Upper lobe of left lung (tissue), 6 donors: ENCODE measurements at regions not wholly inside any gene's neighbourhood (a gene's known extent, or its start where the extent isn't known, plus 50 kb on each side); places are given as distances from the start of the nearest gene placed in this dataset.

Experiments used
- ATAC-seq, 2 donors: fragments of 200-7000 bp; cut with Tn5 transposase; one replicate each; pipeline ENCODE4 v1.9.1; 2022; ENCODE audit warnings: mild to moderate bottlenecking in 2 of 2, moderate library complexity in 2 of 2; ENCODE audit not compliant: low FRiP score in 2 of 2
- DNase-seq, 2 donors: peaks; one replicate each; pipeline ENCODE4 v3.0.0-alpha.2; 2019 to 2020
- H3K27ac ChIP-seq, 4 donors: fragments of 200-600 bp; sonication (generic); one replicate each; pipeline ENCODE4 v1.5.1; 2016 to 2019
- H3K27me3 ChIP-seq, 4 donors: fragments of 200-600 bp; sonication (generic); one replicate each; pipeline ENCODE4 v1.5.1; 2017 to 2019
- H3K36me3 ChIP-seq, 4 donors: fragments of 200-600 bp; sonication (generic); one replicate each; pipeline ENCODE4 v1.5.1; 2016 to 2019
- H3K4me1 ChIP-seq, 4 donors: fragments of 200-600 bp; sonication (generic); one replicate each; pipeline ENCODE4 v1.5.1; 2018 to 2019
- H3K4me3 ChIP-seq, 4 donors: fragments of 200-600 bp; sonication (generic); one replicate each; pipeline ENCODE4 v1.5.1; 2017 to 2019; ENCODE audit warnings: mild to moderate bottlenecking in 2 of 4, moderate library complexity in 1 of 4
- H3K9me3 ChIP-seq, 4 donors: fragments of 200-600 bp; sonication (generic); one replicate each; pipeline ENCODE4 v1.5.1; 2018 to 2019
- CTCF ChIP-seq, 6 experiments: fragments of 450-650 bp in 4 of 6; fragments of 200-600 bp in 2 of 6; sonication (generic) in 2 of 6; IDR thresholded peaks; one replicate each; pipeline ENCODE4 v1.5.1; 2016 to 2019; ENCODE audit warnings: antibody characterized with exemption in 6 of 6
- EP300 ChIP-seq, 4 donors: sonication (generic); formaldehyde crosslinking; IDR thresholded peaks; one replicate each; pipeline ENCODE4 v1.5.1; 2017; ENCODE audit warnings: antibody characterized with exemption in 4 of 4, control low read depth in 2 of 4
- POLR2A ChIP-seq, 4 donors: fragments of 450-650 bp; IDR thresholded peaks; one replicate each; pipeline ENCODE4 v1.5.1; 2016 to 2017; ENCODE audit warnings: antibody characterized with exemption in 4 of 4, mild to moderate bottlenecking in 2 of 4
- POLR2AphosphoS5 ChIP-seq, 2 donors: sonication (generic); formaldehyde crosslinking; IDR thresholded peaks; one replicate each; pipeline ENCODE4 v1.5.1; 2017; ENCODE audit warnings: antibody characterized with exemption in 2 of 2
- WGBS, 2 donors: methylation state at CpG; one replicate each; pipeline ENCODE4 v1.1.5; 2017 to 2018; 5-methylcytosine and 5-hydroxymethylcytosine counted together
- donor health status: DM: no; HTN: no; CAD: no; lungs with moderate emphysema.
- donor health status: DM: no; HTN: yes; CAD: no; lungs with severe emphysema.

- H3K27me3 ChIP-seq = no peaks in the 10 kb centered on the region
- DNase-seq (no peak), ATAC-seq (no peak)
- H3K4me3 ChIP-seq = no peak overlapping the region
- no peak overlapping the region for H3K27ac ChIP-seq
- no peaks in the 10 kb centered on the region for H3K36me3 ChIP-seq
- no peak for TF ChIP-seq EP300 (IDR thresholded peaks at IDR 0.05)
- TF ChIP-seq POLR2AphosphoS5 (IDR thresholded peaks at IDR 0.05) = no peak
- TF ChIP-seq POLR2A (IDR thresholded peaks at IDR 0.05) = no peak
- TF ChIP-seq CTCF (IDR thresholded peaks at IDR 0.05) = no peak
- peaks cover 0 to 3% (median 0%) of the 10 kb centered on the region in 4 donors for H3K4me1 ChIP-seq
- 56 to 63% methylated on average over 2 of the region's 2 CpGs for WGBS, 2 donors
- H3K9me3 ChIP-seq = no peaks in the 10 kb centered on the region
Observed at GRCh38 chr12:43008953-43009845, 419.7 kb upstream of the PRICKLE1 start.

GRCh38 chr12:43004908-43005307 lies 415.4 kb upstream of the PRICKLE1 start:
- ATAC-seq = no peak
- no peak overlapping the region for H3K4me3 ChIP-seq
- no peaks in the 10 kb centered on the region for H3K9me3 ChIP-seq
- no peaks in the 10 kb centered on the region for H3K27me3 ChIP-seq
- H3K27ac ChIP-seq = no peak overlapping the region
- TF ChIP-seq EP300 (IDR thresholded peaks at IDR 0.05) = no peak
- peaks cover 0 to 3% (median 0%) of the 10 kb centered on the region in 4 donors for H3K4me1 ChIP-seq
- no peaks in the 10 kb centered on the region for H3K36me3 ChIP-seq
- WGBS, 2 donors = 42 to 45% methylated on average over 6 of the region's 6 CpGs
- no peak for DNase-seq

- 82 to 94% methylated on average over 2 of the region's 2 CpGs for WGBS, 2 donors
Observed at GRCh38 chr12:43004141-43004540, 414.6 kb upstream of the PRICKLE1 start.

GRCh38 chr12:42996869-42997431 lies 407.4 kb upstream of the PRICKLE1 start:
- ATAC-seq = no peak
- 36 to 41% methylated on average over 2 of the region's 2 CpGs for WGBS, 2 donors

More at GRCh38 chr12:43004141-43004540, 414.6 kb upstream of the PRICKLE1 start:
- H3K4me3 ChIP-seq = no peak overlapping the region
- ATAC-seq = no peak
- H3K27ac ChIP-seq = no peak overlapping the region
- H3K27me3 ChIP-seq = no peaks in the 10 kb centered on the region
- DNase-seq = no peak
- peaks cover 0 to 3% (median 0%) of the 10 kb centered on the region in 4 donors for H3K4me1 ChIP-seq
- no peaks in the 10 kb centered on the region for H3K36me3 ChIP-seq
- no peaks in the 10 kb centered on the region for H3K9me3 ChIP-seq
- TF ChIP-seq POLR2AphosphoS5 (IDR thresholded peaks at IDR 0.05) = no peak
- no peak for TF ChIP-seq EP300 (IDR thresholded peaks at IDR 0.05)
- no peak for TF ChIP-seq POLR2A (IDR thresholded peaks at IDR 0.05)
- TF ChIP-seq CTCF (IDR thresholded peaks at IDR 0.05) = no peak

GRCh38 chr12:42992826-42993225 lies 403.3 kb upstream of the PRICKLE1 start:
- ATAC-seq (no peak), DNase-seq (no peak)
- 93 to 94% methylated on average over 2 of the region's 2 CpGs for WGBS, 2 donors
- Histone ChIP-seq H3K27me3 (no peaks in the 10 kb centered on the region), H3K36me3 (no peaks in the 10 kb centered on the region), H3K4me3 (no peak overlapping the region), H3K9me3 (no peaks in the 10 kb centered on the region), H3K27ac (no peak overlapping the region), H3K4me1 (no peaks in the 10 kb centered on the region)
- TF ChIP-seq POLR2A (IDR thresholded peaks at IDR 0.05) (no peak), CTCF (IDR thresholded peaks at IDR 0.05) (no peak), EP300 (IDR thresholded peaks at IDR 0.05) (no peak), POLR2AphosphoS5 (IDR thresholded peaks at IDR 0.05) (no peak)

More at GRCh38 chr12:42996869-42997431, 407.4 kb upstream of the PRICKLE1 start:
- Histone ChIP-seq H3K4me3 (no peak overlapping the region), H3K27ac (no peak overlapping the region), H3K27me3 (no peaks in the 10 kb centered on the region), H3K9me3 (no peaks in the 10 kb centered on the region), H3K36me3 (no peaks in the 10 kb centered on the region), H3K4me1 (no peaks in the 10 kb centered on the region)
- TF ChIP-seq EP300 (IDR thresholded peaks at IDR 0.05) (no peak), POLR2A (IDR thresholded peaks at IDR 0.05) (no peak), POLR2AphosphoS5 (IDR thresholded peaks at IDR 0.05) (no peak)
- no peak for DNase-seq
